Lower leg skin (tissue), 4 donors: ENCODE measurements at regions not wholly inside any gene's neighbourhood (a gene's known extent, or its start where the extent isn't known, plus 50 kb on each side); places are given as distances from the start of the nearest gene placed in this dataset.

Source experiments
- DNase-seq, 2 donors: peaks; one replicate each; pipeline ENCODE4 v3.0.0-alpha.2; 2019; ENCODE audit warnings: low spot score in 2 of 2
- H3K4me3 ChIP-seq: fragments of 200-600 bp; sonication (generic); 2 replicates; pipeline ENCODE4 v1.5.1; 2017; ENCODE audit warnings: mild to moderate bottlenecking, low read depth; ENCODE audit not compliant: poor library complexity, severe bottlenecking
- POLR2A ChIP-seq, 2 donors: fragments of 450-650 bp; IDR thresholded peaks; one replicate each; pipeline ENCODE4 v1.6.1; 2016 to 2017; ENCODE audit warnings: antibody characterized with exemption in 2 of 2, mild to moderate bottlenecking in 1 of 2, moderate library complexity in 1 of 2
- WGBS, 2 donors: methylation state at CpG; one replicate each; pipeline ENCODE4 v1.1.5; 2018; 5-methylcytosine and 5-hydroxymethylcytosine counted together
- intact Hi-C: fragments of 100-400 bp; cut with DNase I; formaldehyde crosslinking; loops from one replicate; pipeline ENCODE4 v1.15.0; 2023; ENCODE audit warnings: low total_unique reads
- TF ChIP-seq, protein P1 (sequence below), 3 donors: fragments of 450-650 bp; IDR thresholded peaks; one replicate each; pipeline ENCODE4 v1.5.1; 2016; ENCODE audit warnings: antibody characterized with exemption in 3 of 3, mild to moderate bottlenecking in 3 of 3, moderate library complexity in 2 of 3

DNA sequence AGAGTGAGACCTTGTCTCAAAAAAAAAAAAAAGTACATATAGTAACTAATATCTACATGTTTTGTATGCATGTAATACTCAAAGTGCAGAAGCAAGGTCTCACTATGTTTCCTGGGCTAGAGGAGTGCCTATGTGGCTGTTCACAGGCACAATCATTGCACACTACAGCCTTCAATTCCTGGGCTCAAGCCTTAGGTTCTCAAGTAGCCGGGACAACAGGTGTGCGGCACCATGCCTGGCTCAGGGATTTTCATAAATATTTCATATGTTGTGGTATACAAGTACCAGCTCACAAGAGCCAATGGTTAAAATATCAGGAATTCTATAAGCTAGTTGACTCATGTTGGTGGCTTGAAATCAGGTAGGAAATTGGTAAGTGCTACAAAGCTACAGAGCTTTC lies 94.8 kb downstream of the LARP7 start:
- intact Hi-C loops: no loop called here
- no peak for DNase-seq
- TF ChIP-seq POLR2A (IDR thresholded peaks at IDR 0.05): no peak
- TF ChIP-seq, protein P1, sequence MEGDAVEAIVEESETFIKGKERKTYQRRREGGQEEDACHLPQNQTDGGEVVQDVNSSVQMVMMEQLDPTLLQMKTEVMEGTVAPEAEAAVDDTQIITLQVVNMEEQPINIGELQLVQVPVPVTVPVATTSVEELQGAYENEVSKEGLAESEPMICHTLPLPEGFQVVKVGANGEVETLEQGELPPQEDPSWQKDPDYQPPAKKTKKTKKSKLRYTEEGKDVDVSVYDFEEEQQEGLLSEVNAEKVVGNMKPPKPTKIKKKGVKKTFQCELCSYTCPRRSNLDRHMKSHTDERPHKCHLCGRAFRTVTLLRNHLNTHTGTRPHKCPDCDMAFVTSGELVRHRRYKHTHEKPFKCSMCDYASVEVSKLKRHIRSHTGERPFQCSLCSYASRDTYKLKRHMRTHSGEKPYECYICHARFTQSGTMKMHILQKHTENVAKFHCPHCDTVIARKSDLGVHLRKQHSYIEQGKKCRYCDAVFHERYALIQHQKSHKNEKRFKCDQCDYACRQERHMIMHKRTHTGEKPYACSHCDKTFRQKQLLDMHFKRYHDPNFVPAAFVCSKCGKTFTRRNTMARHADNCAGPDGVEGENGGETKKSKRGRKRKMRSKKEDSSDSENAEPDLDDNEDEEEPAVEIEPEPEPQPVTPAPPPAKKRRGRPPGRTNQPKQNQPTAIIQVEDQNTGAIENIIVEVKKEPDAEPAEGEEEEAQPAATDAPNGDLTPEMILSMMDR (IDR thresholded peaks at IDR 0.05): no peak
- H3K4me3 ChIP-seq: no peak overlapping the region
- WGBS, 2 donors: 98 to 100% methylated on average over 2 of the region's 2 CpGs

DNA sequence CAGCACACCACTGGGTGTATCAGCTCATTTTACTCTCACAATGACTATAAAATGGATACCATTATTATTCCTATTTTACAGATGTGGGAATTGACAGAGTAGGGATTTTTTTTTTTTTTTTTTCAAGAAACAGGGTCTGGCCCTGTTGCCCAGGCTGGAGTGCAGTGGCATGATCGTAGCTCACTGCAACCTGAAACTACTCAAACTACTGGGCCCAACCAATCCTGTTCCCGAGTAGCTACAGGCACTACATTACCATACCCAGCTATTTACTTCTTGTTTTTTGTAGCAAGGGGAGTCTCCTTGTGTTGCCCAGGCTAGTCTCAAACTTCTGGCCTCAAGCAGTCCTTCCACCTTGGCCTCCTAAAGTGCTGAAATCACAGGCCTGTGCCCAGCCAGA lies 95.2 kb downstream of the LARP7 start:
- H3K4me3 ChIP-seq: no peak overlapping the region
- no peak for TF ChIP-seq POLR2A (IDR thresholded peaks at IDR 0.05)
- TF ChIP-seq, protein P1 (IDR thresholded peaks at IDR 0.05): no peak
- intact Hi-C loops: no loop called here
- WGBS, 2 donors: 73 to 74% methylated on average over 2 of the region's 2 CpGs
- DNase-seq: no peak

DNA sequence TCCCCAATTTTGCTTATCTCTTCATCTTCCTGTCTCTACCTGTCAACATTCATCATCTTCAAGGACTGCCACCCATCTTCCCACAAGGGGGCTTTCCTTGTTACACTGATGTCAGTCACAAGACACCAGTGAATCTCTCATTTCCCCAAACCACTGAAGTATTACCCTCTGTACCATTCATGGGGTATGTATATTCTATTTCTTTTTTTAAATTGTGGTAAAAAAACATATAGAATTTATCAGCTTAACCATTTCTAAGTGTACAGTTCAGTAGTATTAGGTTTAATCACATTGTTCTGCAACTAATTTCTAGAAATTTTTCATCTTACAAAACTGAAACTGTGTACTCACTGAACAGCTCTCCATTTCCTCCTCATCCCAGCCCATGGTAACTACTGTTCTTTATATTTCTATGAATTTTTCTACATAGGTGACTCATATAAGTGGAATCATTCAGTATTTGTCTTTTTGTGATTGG lies 98.6 kb downstream of the LARP7 start:
- TF ChIP-seq POLR2A (IDR thresholded peaks at IDR 0.05): no peak
- TF ChIP-seq, protein P1 (IDR thresholded peaks at IDR 0.05): no peak
- H3K4me3 ChIP-seq: no peak overlapping the region
- DNase-seq: no peak
- intact Hi-C loops: no loop called here

- WGBS, 2 donors: 70 to 84% methylated on average over 1 of the region's 1 CpG
- DNase-seq: no peak
- intact Hi-C loops: no loop called here
- H3K4me3 ChIP-seq: no peak overlapping the region
- no peak for TF ChIP-seq POLR2A (IDR thresholded peaks at IDR 0.05)
- TF ChIP-seq, protein P1 (IDR thresholded peaks at IDR 0.05): no peak
Observed at GRCh38 chr4:112736718-112737135, 99.8 kb downstream of the LARP7 start.

- TF ChIP-seq, protein P1 (IDR thresholded peaks at IDR 0.05): no peak
- TF ChIP-seq POLR2A (IDR thresholded peaks at IDR 0.05): no peak
- no peak overlapping the region for H3K4me3 ChIP-seq
- intact Hi-C loops: no loop called here
- WGBS, 2 donors: 77 to 84% methylated on average over 8 of the region's 8 CpGs
- no peak for DNase-seq
Observed at GRCh38 chr4:112739442-112739841, 102.5 kb downstream of the LARP7 start.

- intact Hi-C loops: no loop called here
- no peak for DNase-seq
- TF ChIP-seq POLR2A (IDR thresholded peaks at IDR 0.05): no peak
- TF ChIP-seq, protein P1 (IDR thresholded peaks at IDR 0.05): no peak
- 8 to 20% methylated on average over 1 of the region's 1 CpG for WGBS, 2 donors
- no peak overlapping the region for H3K4me3 ChIP-seq
Observed at GRCh38 chr4:112747036-112747435, 110.1 kb downstream of the LARP7 start.
